CD8-positive, alpha-beta memory T cell (primary cell): ENCODE measurements at regions not wholly inside any gene's neighbourhood (a gene's known extent, or its start where the extent isn't known, plus 50 kb on each side); places are given as distances from the start of the nearest gene placed in this dataset.
"Not testable (repeated sequence)": the region's sequence is repeated elsewhere in the genome, so short reads cannot be mapped to it uniquely, and the experiment has no call there.

Experiments used
- CTCF ChIA-PET: fragments of 350-600 bp; sonication (Branson Sonifier 250); formaldehyde crosslinking; loops from one replicate; lab custom pipeline; 2021; ENCODE audit warnings: antibody characterized with exemption; lab: Charles Lee
- POLR2A ChIA-PET: fragments of 350-600 bp; sonication (Branson Sonifier 250); formaldehyde crosslinking; loops from one replicate; lab custom pipeline; 2021; ENCODE audit warnings: antibody characterized with exemption; lab: Charles Lee
- DNase-seq, 5 donors: peaks; one replicate each; pipeline versions ENCODE4 v3.0.0 to v3.0.0-alpha.2; 2020 to 2022; ENCODE audit warnings: mixed read lengths in 1 of 5
- H3K27ac ChIP-seq: one replicate; pipeline ENCODE4 v1.7.0; 2013; ENCODE audit warnings: low read depth, mild to moderate bottlenecking, low read length, moderate library complexity
- H3K27me3 ChIP-seq: 2 replicates; pipeline ENCODE4 v1.7.0; 2013; ENCODE audit warnings: low read length, mild to moderate bottlenecking; ENCODE audit not compliant: insufficient read depth, poor library complexity, severe bottlenecking
- H3K36me3 ChIP-seq: 2 replicates; pipeline ENCODE4 v1.7.0; 2013; ENCODE audit warnings: mild to moderate bottlenecking, low read length, moderate library complexity; ENCODE audit not compliant: insufficient read depth
- H3K4me1 ChIP-seq: 2 replicates; pipeline ENCODE4 v1.7.0; 2013; ENCODE audit warnings: mild to moderate bottlenecking, low read length, moderate library complexity; ENCODE audit not compliant: insufficient read depth
- H3K4me3 ChIP-seq: 2 replicates; pipeline ENCODE4 v1.7.0; 2013; ENCODE audit warnings: mild to moderate bottlenecking, low read length
- H3K9me3 ChIP-seq: 2 replicates; pipeline ENCODE4 v1.7.0; 2013; ENCODE audit warnings: mild to moderate bottlenecking, low read length
- H3K27ac Mint-ChIP-seq, 8 donors: one replicate each; pipeline ENCODE4 v1.8.0; 2020 to 2021; ENCODE audit warnings: mixed read lengths in 8 of 8, mild to moderate bottlenecking in 6 of 8, inconsistent platforms in 3 of 8, moderate library complexity in 3 of 8
- H3K27me3 Mint-ChIP-seq, 2 donors: one replicate each; pipeline ENCODE4 v1.8.0; 2020 to 2021; ENCODE audit warnings: mixed read lengths in 2 of 2, mild to moderate bottlenecking in 1 of 2, moderate library complexity in 1 of 2
- H3K36me3 Mint-ChIP-seq, 3 donors: one replicate each; pipeline ENCODE4 v1.8.0; 2020 to 2021; ENCODE audit warnings: mixed read lengths in 3 of 3, inconsistent platforms in 1 of 3, mild to moderate bottlenecking in 1 of 3
- H3K4me1 Mint-ChIP-seq, 3 donors: one replicate each; pipeline ENCODE4 v1.8.0; 2020 to 2021; ENCODE audit warnings: mixed read lengths in 3 of 3, inconsistent platforms in 1 of 3, mild to moderate bottlenecking in 1 of 3
- H3K4me3 Mint-ChIP-seq, 7 donors: one replicate each; pipeline ENCODE4 v1.8.0; 2020 to 2021; ENCODE audit warnings: mixed read lengths in 7 of 7, mild to moderate bottlenecking in 6 of 7, moderate library complexity in 4 of 7, inconsistent platforms in 2 of 7
- H3K9me3 Mint-ChIP-seq, 5 donors: one replicate each; pipeline ENCODE4 v1.8.0; 2020 to 2022; ENCODE audit warnings: mixed read lengths in 5 of 5, mild to moderate bottlenecking in 3 of 5, moderate library complexity in 2 of 5, inconsistent platforms in 1 of 5

DNA sequence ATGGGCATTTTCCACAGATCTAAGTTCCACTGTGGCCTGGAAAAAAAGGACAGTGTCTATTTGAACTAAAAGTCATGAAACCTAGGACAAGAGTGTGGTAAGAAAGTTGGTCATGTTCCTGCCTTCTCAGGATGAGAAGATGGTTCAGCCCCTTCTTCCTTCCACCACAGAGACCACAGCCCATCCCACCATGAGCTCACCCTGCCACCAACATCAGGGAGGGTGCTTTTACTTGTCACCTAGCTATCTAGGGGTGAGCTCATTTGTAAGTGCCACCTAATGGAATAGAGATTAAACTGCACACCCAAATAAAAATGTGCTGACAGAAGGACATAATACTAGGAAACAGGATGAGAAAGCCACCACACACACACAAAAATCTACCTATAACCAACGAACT, 235.9 kb downstream of the SPIN4 start:
- H3K4me1 ChIP-seq: no peaks in the 10 kb centered on the region
- ChIA-PET POLR2A (no interaction called here), CTCF (no interaction called here)
- H3K27ac Mint-ChIP-seq: no peak overlapping the region
- H3K4me3 Mint-ChIP-seq: no peak overlapping the region
- H3K4me3 ChIP-seq: no peak overlapping the region
- H3K36me3 ChIP-seq: no peaks in the 10 kb centered on the region
- H3K27ac ChIP-seq: no peak overlapping the region
- no peaks in the 10 kb centered on the region for H3K36me3 Mint-ChIP-seq
- H3K27me3 ChIP-seq: no peaks in the 10 kb centered on the region
- no peaks in the 10 kb centered on the region for H3K9me3 Mint-ChIP-seq
- DNase-seq: no peak
- no peaks in the 10 kb centered on the region for H3K4me1 Mint-ChIP-seq
- peaks cover 0 to 8% of the 10 kb centered on the region in 2 donors for H3K27me3 Mint-ChIP-seq
- no peaks in the 10 kb centered on the region for H3K9me3 ChIP-seq

- no peaks in the 10 kb centered on the region for H3K36me3 ChIP-seq
Observed at GRCh38 chrX:63101879-63102620, 249.1 kb downstream of the SPIN4 start.

GRCh38 chrX:63058204-63058603, 292.9 kb downstream of the SPIN4 start:
- no peak overlapping the region for H3K27ac ChIP-seq
- no peaks in the 10 kb centered on the region for H3K36me3 Mint-ChIP-seq
- no peak overlapping the region for H3K27ac Mint-ChIP-seq
- H3K4me1 Mint-ChIP-seq: no peaks in the 10 kb centered on the region
- no peak for DNase-seq
- peaks cover 0 to 4% of the 10 kb centered on the region in 2 donors for H3K27me3 Mint-ChIP-seq
- H3K36me3 ChIP-seq: no peaks in the 10 kb centered on the region
- no peak overlapping the region for H3K4me3 ChIP-seq
- CTCF ChIA-PET: no interaction called here
- H3K4me1 ChIP-seq: no peaks in the 10 kb centered on the region
- no peaks in the 10 kb centered on the region for H3K27me3 ChIP-seq
- H3K4me3 Mint-ChIP-seq: peak overlapping the region in 1 of 7 donors; percentile 13
- POLR2A ChIA-PET: no interaction called here
- no peaks in the 10 kb centered on the region for H3K9me3 ChIP-seq
- H3K9me3 Mint-ChIP-seq: peaks cover 0 to 12% (median 0%) of the 10 kb centered on the region in 5 donors

More at GRCh38 chrX:63101879-63102620, 249.1 kb downstream of the SPIN4 start:
- H3K27ac ChIP-seq: no peak overlapping the region
- ChIA-PET CTCF (no interaction called here), POLR2A (no interaction called here)
- no peak for DNase-seq
- H3K4me3 ChIP-seq: no peak overlapping the region
- Mint-ChIP-seq H3K36me3 (no peaks in the 10 kb centered on the region), H3K9me3 (peaks cover 0 to 3% (median 2%) of the 10 kb centered on the region in 5 donors), H3K4me1 (no peaks in the 10 kb centered on the region), H3K27ac (no peak overlapping the region), H3K27me3 (peaks cover 0 to 21% of the 10 kb centered on the region in 2 donors), H3K4me3 (peak overlapping the region in 1 of 7 donors; percentile 25)
- no peaks in the 10 kb centered on the region for H3K27me3 ChIP-seq
- H3K4me1 ChIP-seq: no peaks in the 10 kb centered on the region
- H3K9me3 ChIP-seq: no peaks in the 10 kb centered on the region

- no peaks in the 10 kb centered on the region for H3K9me3 ChIP-seq
- H3K36me3 ChIP-seq: no peaks in the 10 kb centered on the region
- H3K27ac ChIP-seq: no peak overlapping the region
- no peaks in the 10 kb centered on the region for H3K27me3 ChIP-seq
- no peaks in the 10 kb centered on the region for H3K4me1 ChIP-seq
- ChIA-PET CTCF (no interaction called here), POLR2A (no interaction called here)
- Mint-ChIP-seq H3K4me1 (no peaks in the 10 kb centered on the region), H3K27ac (no peak overlapping the region), H3K27me3 (peaks cover 0 to 2% of the 10 kb centered on the region in 2 donors), H3K9me3 (peaks cover 0 to 4% (median 0%) of the 10 kb centered on the region in 5 donors), H3K36me3 (no peaks in the 10 kb centered on the region), H3K4me3 (no peak overlapping the region)
- no peak overlapping the region for H3K4me3 ChIP-seq
- DNase-seq: no peak
Observed at GRCh38 chrX:63050225-63050624, 300.9 kb downstream of the SPIN4 start.

DNA sequence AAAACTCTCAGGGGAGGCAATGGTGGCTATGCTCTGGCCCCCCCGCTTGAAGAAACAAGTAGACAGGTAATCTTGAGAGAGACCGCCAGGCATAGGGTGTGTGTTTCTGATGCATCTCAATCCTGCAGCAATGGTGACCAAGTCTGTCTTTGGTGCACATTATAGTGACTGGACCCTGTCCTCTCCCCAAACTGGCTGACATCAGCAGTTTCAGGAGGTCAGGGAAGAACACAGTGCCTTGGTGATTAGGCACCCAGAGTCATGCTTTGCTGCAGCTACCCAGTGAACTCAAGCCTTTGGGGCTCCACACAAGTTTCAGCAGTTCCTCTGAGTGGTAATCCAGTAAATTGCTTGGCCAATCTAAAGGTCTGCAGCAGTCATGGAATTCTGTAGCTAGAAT, 318.3 kb downstream of the SPIN4 start:
- H3K36me3 ChIP-seq: no peaks in the 10 kb centered on the region
- H3K36me3 Mint-ChIP-seq: no peaks in the 10 kb centered on the region
- no peaks in the 10 kb centered on the region for H3K4me1 Mint-ChIP-seq
- H3K27ac ChIP-seq: no peak overlapping the region
- no peak for DNase-seq
- CTCF ChIA-PET: no interaction called here
- peaks cover 0 to 12% (median 3%) of the 10 kb centered on the region in 5 donors for H3K9me3 Mint-ChIP-seq
- peaks cover 0 to 4% of the 10 kb centered on the region in 2 donors for H3K27me3 Mint-ChIP-seq
- no peaks in the 10 kb centered on the region for H3K9me3 ChIP-seq
- POLR2A ChIA-PET: no interaction called here
- H3K4me3 Mint-ChIP-seq: no peak overlapping the region
- no peak overlapping the region for H3K27ac Mint-ChIP-seq
- H3K27me3 ChIP-seq: no peaks in the 10 kb centered on the region
- no peaks in the 10 kb centered on the region for H3K4me1 ChIP-seq
- no peak overlapping the region for H3K4me3 ChIP-seq

GRCh38 chrX:63013549-63013948, 337.6 kb downstream of the SPIN4 start:
- Mint-ChIP-seq H3K27ac (no peak overlapping the region), H3K9me3 (peaks cover 0 to 9% (median 4%) of the 10 kb centered on the region in 5 donors), H3K4me3 (no peak overlapping the region), H3K36me3 (no peaks in the 10 kb centered on the region), H3K4me1 (no peaks in the 10 kb centered on the region), H3K27me3 (peaks cover 0 to 14% of the 10 kb centered on the region in 2 donors)
- no peak overlapping the region for H3K27ac ChIP-seq
- no peak for DNase-seq
- no peaks in the 10 kb centered on the region for H3K4me1 ChIP-seq
- CTCF ChIA-PET: no interaction called here
- POLR2A ChIA-PET: no interaction called here
- H3K4me3 ChIP-seq: no peak overlapping the region
- no peaks in the 10 kb centered on the region for H3K27me3 ChIP-seq
- no peaks in the 10 kb centered on the region for H3K9me3 ChIP-seq
- no peaks in the 10 kb centered on the region for H3K36me3 ChIP-seq

DNA sequence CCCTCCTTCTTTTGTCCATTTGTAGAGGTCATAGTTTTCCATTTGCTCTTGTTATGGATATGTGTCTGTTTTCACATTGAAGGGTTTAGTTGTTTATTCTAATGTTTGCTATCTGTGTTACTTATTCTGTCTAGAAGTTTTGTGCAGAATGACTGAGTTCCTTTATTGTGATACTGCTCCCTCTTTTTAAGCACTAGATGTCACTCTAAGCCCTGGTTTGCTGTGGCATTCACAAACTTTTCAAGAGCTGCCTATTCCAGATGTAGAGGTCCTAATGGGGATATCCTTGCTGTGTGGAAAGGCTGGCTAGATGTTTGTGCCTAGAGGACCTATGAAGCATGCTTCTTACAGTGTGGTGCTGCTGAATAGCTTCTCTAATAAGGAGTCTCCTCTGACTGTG, 338.6 kb downstream of the SPIN4 start:
- Mint-ChIP-seq H3K9me3 (peaks cover 0 to 9% (median 4%) of the 10 kb centered on the region in 5 donors), H3K4me1 (no peaks in the 10 kb centered on the region), H3K4me3 (no peak overlapping the region), H3K36me3 (no peaks in the 10 kb centered on the region), H3K27ac (no peak overlapping the region), H3K27me3 (peaks cover 0 to 14% of the 10 kb centered on the region in 2 donors)
- H3K27ac ChIP-seq: no peak overlapping the region
- H3K27me3 ChIP-seq: no peaks in the 10 kb centered on the region
- H3K4me1 ChIP-seq: no peaks in the 10 kb centered on the region
- no peak overlapping the region for H3K4me3 ChIP-seq
- H3K9me3 ChIP-seq: no peaks in the 10 kb centered on the region
- no peak for DNase-seq
- POLR2A ChIA-PET: no interaction called here
- CTCF ChIA-PET: no interaction called here
- H3K36me3 ChIP-seq: no peaks in the 10 kb centered on the region

GRCh38 chrX:63000196-63000595, 350.9 kb downstream of the SPIN4 start:
- H3K4me1 ChIP-seq, DNase-seq, H3K27me3 ChIP-seq, H3K27ac ChIP-seq, H3K36me3 ChIP-seq, H3K27ac Mint-ChIP-seq, H3K9me3 ChIP-seq, H3K4me3 ChIP-seq, H3K4me1 Mint-ChIP-seq, POLR2A ChIA-PET, H3K27me3 Mint-ChIP-seq, CTCF ChIA-PET, H3K36me3 Mint-ChIP-seq, H3K4me3 Mint-ChIP-seq: not testable (repeated sequence)
- H3K9me3 Mint-ChIP-seq: peaks cover 0 to 11% (median 4%) of the 10 kb centered on the region in 5 donors
